ENCODE measurements at regions not wholly inside any gene's neighbourhood (a gene's known extent, or its start where the extent isn't known, plus 50 kb on each side); places are given as distances from the start of the nearest gene placed in this dataset.

GRCh38 chr1:219350172-219350931, 176.7 kb downstream of the LYPLAL1 start:
- TF ChIP-seq CTCF (conservative IDR thresholded peaks at IDR 0.05; ENCODE audit: low read depth, low read length) (no peak), EZH2 (IDR thresholded peaks at IDR 0.05; ENCODE audit: low read length, unreplicated experiment) (no peak)

Data from PC-3 (cell line).